ENCODE measurements at regions not wholly inside any gene's neighbourhood (a gene's known extent, or its start where the extent isn't known, plus 50 kb on each side); places are given as distances from the start of the nearest gene placed in this dataset.
A peak's percentile ranks its signal among the peaks of the same experiment; 100 is the strongest.

DNA sequence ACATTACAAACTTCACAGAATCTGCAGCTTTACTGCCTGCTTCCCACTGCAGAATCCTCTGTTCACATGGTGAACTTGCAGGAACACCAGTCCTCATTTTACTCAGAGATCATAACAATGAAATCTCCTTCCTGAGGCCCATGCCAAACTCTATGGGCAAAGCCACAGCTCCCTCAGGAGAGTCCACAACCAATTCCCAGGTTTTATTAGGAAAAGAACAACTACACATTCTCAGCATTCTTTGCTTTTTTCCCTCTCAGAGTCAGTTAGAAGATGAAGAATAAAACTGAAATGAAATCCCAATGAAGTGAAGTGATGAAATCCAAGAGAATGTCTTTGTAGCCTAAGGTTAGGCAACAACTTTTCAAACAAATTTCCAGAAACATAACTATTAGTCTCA, 233.7 kb downstream of the DSEL start:
- no peak for DNase-seq

DNA sequence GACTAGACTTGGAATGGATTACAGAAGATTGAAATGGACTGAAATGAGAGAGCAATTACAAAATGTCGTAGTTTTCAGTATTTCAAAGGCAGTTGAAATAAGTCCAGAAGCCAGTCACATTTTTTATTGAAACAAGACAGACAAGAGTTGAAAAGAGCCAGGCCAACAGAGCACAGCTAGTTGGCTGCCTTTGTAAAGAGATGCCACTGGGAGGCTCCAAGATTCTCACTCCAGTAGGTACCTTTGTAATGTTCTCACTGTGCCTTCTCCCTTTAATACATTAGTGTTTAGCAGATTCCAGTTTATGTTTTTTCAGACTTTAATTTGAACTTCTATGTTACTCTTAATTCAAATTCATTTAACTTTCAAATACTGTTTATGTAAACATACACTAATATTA, 234.8 kb downstream of the DSEL start:
- no peak for DNase-seq

DNA sequence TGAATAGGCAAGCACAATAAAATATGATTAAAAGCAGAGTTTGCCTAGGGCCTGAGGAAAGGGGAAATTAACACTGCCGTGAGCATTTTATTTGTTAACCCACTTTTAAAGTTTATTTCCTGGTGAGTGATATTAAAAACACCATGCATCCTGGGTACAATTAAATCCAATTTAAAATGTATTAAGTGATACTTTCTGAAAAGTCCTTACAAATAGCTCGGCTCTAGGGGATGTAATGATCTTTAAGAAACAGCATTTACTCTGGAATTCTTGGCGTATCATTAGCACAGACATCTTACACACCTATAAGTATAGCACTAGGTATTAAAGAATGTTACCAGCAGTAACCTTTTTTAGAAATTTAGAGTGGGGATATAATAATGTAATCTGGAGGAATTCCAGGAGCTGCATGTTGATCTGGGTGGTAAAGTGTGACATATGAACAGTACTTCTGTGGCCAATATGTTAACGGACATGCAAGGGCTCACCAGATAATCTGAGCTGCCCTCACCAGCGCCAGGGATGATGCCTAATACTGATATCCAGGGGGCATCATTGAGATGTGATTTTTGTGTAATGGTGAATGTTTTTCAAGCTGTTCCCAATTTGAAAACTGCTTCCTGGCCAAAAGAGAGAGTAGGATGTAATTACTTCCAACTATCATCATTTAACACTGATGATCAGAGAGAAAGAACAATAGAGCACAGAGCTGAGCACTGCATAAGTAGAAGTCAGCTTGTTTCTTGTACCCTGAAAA, 235.9 kb downstream of the DSEL start:
- DNase-seq: no peak

DNA sequence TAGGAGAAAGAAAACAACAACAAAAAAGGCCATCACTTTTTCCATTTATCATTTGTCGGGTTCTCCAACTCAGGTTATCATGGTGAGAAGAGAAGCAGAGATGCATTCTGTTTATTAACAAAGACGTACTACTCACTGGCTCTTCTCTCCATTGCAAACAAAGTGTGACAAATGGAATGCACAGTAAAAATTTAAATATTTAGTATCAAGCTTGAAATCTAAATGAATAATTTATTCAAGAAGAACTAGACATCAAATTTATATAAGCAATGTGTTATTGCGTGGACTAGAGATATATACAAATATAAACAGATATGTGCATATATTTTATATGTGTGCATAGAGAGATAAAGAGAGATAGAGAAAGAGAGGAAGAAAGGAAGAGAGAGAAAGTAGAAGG, 236.5 kb downstream of the DSEL start:
- no peak for DNase-seq

DNA sequence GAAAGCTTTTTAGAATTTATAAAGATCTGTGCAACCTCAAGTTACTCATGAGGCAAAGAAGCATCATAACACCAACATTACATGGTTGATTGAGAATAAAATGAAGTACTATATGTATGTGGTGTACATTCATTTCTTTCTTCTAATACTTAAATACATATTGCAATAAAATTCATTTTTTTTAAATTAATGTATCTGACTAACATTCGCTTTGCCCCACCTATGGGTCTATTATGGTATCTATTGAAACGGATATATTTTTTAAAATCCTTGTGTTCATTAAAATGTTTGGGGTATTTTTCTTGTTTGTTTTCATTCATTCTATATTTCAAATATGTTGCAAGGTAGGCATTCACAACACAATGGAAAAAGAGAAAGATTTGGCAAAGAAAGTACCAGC, 237.5 kb downstream of the DSEL start:
- DNase-seq: no peak

DNA sequence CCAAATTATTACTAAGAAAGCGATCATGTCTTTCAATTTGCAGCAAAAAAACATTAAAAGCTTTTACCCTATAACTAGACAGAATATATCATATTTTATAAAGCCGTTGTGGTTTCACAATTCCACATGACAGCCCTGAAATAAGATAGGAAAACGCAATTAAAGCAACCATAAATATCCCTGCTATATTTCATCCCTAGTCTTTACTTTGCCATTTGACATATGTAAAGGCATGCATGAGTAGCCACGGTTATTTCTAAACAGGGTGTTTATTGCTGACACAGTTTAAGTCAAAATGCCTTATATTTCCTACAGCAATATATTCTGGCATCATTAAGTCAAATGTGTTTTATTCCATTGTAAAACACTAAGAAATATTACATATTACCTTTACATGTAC, 239.9 kb downstream of the DSEL start:
- peak; percentile 47 for DNase-seq

DNA sequence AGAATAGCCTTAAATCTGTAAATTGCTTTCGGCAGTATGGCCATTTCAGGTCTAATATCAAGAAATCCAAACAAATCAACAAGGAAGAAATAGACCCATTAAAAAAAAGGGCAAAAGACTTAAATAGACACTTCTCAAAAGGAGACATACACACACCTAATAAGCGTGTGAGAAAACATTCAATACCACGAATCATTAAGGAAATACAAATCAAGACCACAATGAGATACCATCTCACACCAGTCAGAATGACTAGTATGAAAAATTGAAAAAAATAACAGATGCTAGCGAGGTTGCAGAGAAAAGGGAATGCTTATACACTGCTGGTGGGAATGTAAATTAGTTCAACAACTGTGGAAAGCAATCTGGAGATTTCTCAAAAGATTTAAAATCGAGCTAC, 243.2 kb downstream of the DSEL start:
- no peak for DNase-seq

DNA sequence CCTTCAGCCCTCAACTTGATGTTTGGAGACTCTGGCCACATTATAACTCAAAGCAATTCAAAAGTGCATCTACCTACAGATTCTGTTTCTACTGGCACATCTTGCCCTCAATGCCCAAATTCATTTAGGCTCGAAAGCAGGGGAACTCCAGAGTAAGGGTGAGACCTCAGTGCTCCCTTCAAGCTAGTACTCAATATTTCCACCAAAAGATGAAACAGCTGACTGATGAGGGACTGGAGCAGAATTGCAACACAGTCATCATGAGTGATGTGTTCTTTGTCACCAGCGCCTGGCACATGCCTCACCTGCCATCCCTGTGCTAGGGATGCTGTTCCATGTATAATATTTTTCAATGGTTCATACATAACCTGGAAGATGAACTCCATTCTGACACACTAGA, 247.3 kb downstream of the DSEL start:
- no peak for DNase-seq

DNA sequence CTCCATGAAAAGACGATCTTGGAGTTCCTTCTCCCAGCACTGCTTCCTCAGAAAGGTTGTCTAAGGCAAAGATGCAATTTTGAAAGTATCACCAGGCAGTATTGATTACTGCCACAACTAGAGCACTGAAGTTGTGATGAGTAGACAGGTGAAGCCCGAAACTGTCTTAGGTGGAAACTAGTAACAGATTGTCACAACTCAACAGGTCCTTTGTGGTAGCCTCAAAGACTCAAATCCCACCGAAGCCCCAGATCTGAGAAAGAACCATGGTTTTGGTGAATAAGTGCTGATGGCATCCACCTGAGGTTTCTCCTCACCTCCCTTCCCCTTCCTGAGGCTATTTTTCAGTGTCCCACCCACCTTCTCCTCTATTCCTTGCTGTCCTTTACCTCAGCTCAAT, 248.0 kb downstream of the DSEL start:
- DNase-seq: no peak

DNA sequence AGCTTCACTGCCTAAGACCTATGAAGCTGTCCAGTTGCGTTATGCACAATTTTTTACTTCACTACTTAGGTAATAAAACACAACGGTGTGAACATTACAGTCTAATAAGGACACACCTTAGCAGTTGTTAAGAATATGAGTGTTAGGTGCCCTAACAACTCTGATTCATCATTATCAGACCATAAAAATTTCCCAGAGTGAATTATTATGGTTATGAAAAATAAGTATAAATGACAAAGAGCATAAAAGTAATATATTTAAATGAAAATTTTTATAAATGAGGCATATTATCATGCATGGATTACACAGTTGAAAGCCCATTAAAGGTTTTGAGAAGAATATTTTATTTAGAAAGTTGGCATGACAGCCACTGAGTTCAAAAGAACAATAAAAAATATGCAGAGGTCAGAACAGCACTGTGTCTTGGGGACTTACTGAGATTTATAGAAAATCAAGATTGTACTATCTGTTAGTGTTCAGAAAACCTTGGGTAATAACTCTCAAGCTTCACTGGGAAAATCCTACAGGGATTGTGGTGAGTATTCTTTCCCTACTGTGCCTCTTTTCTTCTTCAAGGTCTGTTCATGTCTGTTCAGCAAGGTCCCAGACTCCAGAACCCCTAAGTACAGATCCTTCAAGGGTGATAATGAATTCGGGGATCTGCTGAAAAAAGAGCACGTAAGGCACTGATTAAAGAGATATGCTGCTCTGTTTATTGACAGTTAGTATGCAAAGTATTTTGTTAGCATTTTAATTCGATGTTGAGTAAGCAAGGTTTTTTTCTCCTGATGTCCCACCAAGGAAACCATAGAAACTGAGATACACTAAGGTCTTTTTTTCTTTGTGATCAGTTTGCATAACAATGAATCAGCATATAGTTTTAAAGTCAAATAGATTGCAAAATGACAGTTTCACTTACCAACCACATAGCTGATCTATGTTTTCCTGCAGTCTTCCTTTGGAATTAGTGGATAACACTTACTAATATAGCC, 250.0 kb downstream of the DSEL start:
- DNase-seq: no peak

DNA sequence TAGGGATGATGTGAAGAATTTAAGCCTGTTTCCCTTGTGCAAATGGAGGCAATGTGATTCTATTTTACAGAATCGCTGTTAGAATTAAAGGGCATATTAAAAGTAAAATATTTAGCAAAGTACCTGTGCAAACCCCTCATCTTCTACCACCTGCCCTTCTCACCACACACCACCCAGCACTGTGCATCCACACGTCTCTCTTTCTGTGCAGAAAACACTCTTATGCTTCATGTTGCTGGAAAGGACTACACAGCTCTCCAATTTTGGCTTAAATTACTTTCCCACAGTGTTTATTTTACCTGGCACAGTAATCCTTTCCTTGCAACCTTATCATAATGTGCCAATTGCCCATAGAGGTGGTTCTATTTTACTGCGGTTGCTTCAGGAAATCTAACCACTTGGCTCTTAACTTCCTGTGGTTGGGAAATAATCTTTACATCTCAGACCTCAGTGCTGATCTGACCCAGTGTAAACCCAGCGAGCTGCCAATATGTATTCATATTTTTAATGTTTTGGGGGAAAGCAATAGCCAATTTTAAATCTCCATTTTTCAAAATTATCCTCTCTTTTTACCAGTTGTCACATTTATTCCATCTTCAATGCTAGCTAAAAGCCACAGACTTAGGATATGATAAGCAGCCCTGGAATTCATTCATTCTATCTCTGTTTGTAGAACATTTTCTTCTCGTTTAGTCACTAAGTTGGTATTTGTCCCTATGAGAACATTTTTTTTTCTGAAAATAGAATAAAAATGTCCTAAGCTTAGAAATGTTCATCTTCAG, 250.9 kb downstream of the DSEL start:
- DNase-seq: no peak

DNA sequence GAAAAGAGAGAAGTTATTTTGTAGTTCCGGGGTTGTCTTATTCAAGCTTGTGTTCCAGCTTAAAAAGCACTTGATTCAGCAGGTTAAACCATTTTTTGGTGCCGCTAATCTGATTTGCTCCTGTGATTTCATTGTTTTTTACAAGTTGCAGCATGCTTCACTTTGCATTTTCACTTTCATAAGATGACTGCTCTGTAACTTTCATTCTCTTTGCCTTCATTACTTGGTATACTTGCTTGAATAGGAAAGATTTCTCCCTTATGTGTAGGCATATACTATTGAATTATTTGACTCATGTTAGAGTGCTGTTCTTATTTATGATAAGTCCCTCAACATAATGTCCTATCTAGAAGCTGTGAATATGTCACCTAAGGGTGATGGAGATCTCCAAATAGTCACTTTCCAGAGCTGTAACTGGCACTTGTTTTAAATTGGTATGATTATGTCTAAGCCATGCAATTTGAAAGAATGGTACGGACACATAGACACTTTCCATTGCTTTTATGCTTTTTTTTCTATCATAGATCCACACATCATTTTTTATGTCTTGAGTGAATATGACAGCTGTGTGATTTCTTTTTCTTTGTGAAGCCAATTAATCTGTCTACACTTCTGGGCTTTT, 254.5 kb downstream of the DSEL start:
- no peak for DNase-seq

DNA sequence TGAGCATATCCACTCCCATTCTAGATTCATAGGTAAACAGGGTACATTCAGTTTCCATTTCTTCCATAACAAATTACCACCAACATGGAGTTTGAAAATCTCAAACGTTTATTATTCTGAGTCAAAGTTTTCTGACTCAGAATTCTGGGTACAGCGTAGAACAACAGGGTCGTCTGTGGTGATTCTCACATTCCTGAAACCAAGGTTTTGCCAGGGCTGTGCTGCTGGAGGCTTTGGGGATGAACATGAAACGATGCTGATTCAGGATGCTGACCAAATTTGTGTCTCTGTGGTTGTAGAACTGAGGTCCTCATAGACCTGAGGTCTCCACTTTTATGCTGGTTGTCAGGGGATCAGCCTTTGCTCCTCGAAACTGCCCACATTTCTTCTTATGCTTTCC, 255.7 kb downstream of the DSEL start:
- DNase-seq: no peak

DNA sequence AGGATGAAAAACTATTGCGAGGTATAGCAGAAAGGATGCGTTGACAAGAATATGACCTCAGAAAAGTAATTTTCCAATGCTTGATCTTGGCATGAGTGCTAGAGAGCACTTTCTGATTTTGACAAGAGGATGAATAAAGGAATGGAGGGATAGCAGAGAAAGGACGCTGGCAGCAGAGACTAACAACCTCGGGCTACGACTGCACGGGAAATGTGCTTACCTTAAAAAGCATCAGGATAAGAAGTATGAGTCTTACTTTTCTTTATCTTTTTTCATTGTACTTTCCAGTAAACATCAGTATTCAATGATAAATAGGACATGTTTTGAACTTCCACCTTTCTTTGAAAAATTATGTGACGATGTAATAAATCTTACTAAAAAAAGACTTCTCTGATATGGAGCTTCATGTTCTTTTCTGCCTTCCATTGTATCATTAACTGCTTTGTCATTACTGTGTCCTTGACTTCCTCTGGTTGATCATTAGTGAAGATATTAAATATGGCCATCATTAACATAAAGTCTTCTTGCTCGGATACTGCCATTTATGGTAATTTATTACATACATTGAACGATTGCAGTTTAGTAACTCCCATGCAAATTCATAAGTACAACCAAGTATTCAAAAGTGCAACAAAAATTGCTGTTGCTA, 265.6 kb downstream of the DSEL start:
- DNase-seq: no peak

DNA sequence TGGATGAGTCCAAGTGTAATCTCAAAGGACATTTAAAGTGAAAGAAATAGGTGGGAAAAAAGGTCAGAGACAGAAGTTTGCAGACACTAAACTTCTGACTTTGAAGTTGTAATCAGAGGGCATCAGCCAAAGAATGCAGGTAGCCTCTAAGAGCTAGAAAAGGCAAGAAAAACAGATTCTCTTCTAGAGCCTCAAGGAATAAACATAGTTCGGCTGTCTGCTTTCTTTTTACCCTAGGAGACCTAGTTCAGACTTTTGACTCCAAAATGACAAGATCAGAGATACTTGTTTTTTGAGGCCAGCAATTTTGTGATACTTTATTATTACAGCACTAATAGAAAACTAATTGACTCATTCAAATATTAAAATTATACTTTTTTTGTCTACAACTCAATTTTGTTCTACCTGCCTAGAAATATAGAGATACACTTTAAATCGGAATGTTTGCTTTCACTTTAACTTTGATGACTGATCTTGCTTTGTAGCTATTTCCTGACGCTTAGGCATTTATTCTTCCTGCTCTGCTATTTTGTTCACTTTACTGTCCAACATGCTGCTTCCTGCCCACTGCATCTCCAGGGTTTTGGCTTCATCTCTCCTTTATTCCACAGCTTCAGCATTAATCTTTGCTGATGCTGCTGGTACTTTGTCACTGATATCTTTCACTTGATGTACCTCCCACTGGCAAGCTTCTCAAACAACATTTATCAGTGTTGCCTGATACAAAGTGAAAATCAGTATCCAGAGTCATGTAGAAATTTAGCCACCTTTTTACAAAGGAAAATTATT, 272.5 kb downstream of the DSEL start:
- DNase-seq: no peak

DNA sequence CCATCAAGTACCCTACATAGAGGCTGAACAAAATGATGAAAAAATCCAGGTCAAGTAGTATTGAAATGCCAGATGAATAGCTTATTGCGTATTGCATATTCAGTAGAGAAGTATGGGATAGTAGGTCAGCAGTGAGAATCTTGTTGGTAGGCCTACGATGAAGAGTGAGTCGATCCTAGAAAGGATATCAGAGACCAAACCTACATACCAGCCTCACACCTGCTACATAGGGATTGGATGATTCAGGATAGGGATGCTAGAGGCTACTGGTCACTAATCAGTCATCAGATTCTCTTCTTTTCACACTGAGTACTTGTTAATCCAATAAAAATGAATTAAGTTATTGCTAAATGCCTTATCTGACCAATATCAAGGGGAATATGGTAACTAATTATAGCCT, 274.5 kb downstream of the DSEL start:
- DNase-seq: no peak

DNA sequence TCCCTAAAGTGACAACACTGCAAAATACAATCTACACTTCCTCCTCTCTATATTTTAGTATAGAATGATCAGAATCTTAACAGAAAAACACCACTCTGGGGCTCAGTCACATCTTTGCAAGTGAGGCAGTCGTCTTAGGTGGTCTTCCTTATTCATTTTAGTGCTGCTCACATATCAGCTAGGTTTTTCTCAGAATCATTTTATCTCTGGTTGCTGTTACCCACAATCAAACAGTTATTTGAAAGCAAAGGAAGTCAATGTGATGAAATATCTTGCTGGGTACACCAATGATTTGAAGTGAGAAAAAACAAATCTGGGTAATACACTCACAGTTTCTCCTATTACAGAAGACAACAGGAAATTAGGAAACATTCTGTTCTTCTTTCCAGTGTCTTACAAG, 275.2 kb downstream of the DSEL start:
- DNase-seq: no peak

DNA sequence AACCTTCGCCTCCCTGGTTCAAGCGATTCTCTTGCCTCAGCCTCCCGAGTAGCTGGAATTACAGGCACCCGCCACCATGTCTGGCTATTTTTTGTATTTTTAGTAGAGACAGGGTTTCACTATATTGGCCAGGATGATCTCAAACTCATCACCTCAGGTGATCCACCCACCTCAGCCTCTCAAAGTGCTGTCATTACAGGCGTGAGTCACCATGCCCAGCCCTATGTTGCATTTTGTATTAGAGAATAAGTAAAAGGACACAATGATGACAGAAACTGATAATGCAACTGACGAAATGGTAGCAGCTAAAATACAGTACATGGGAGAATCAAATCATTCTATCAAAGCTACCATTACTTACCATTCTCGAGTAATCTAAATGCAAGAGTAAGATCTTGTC, 276.7 kb downstream of the DSEL start:
- DNase-seq: no peak

DNA sequence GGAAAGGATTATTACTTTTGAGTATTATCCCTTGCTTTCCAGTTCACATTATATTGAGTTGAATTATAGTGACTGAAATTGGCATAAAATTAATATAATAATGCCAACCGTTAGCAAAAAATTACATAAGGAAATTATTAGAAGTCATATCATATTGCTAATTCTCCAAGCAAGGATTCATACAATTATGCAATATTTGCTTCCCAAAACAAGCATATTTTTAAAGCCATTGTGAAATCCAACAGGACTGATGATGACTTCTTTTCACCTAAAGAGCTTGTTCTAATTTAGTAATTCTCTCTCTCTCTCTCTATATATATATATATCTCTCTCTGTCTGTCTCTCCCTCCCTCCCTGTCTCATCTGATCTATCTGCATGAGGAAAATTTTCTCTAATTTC, 283.5 kb downstream of the DSEL start:
- DNase-seq: no peak

DNA sequence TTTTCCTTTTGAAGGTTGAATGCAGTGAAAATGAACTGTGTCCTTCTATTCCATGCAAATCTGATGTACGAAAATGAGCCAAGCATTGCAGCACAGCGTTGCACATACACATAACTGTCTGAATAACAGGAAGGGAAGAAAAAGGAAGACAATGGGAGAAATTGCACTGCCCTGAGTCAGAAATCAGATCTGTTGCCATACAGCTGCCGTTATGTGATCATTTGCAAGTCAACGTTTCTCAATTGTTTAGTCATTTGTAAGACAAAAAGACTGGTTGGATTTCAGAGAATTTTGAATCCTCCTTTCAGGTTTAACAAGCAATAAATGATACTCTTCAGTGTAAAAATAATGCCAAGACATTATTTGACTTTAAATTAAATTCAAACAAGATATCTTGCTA, 284.1 kb downstream of the DSEL start:
- no peak for DNase-seq

DNA sequence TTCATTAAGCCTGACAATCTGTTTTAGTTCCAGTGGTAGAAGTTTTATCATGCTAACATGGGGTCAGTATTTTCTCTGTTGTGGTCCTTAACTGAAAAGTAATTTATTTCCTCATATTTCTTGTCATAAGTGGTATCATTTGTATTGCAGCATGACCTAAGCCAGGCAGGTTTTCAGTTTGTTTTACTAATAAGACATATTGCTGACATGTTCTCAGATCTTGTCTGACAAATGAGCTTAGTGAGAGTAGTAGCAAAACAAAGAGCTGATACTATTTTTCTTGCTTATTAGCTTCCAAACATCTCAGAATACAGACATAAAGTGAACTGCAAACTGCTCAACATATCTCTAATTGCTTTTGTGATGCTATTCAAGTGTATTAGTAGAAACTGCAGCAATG, 293.6 kb downstream of the DSEL start:
- no peak for DNase-seq

DNA sequence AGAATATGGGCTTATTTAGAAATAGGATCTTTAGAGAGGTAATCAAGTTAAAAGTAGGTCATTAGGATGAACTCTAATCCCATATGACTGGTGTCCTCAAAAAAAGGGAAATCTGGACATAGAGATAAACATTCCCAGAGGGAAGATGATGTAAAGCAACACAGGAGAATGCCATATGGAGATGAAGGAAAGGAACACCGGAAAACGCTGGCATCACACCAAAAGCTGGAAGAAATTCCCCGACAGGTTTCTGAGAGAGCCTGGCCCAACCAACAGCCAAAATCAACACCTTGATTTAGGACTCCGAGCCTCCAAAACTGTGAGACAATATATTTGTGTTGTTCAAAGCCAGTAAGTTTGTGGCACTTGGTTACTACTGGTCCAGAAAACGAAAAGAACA, 296.7 kb downstream of the DSEL start:
- DNase-seq: no peak

Data from NCI-H69 (cell line).